ENCODE measurements at regions not wholly inside any gene's neighbourhood (a gene's known extent, or its start where the extent isn't known, plus 50 kb on each side); places are given as distances from the start of the nearest gene placed in this dataset.
"Not testable (repeated sequence)": the region's sequence is repeated elsewhere in the genome, so short reads cannot be mapped to it uniquely, and the experiment has no call there.

- no peaks in the 10 kb centered on the region for H3K27me3 ChIP-seq (ENCODE audit: control insufficient read depth, low read length)
- no peak overlapping the region for H3K4me2 ChIP-seq (ENCODE audit: low read length)
- H3K27ac ChIP-seq (ENCODE audit: low read depth, low read length): no peak overlapping the region
- H3K9me3 ChIP-seq (ENCODE audit: control insufficient read depth, insufficient read depth, low read length): no peaks in the 10 kb centered on the region
- no peak overlapping the region for H3K4me3 ChIP-seq (ENCODE audit: low read length)
- TF ChIP-seq CTCF (IDR thresholded peaks at IDR 0.05; ENCODE audit: low read depth, low read length, poor library complexity, severe bottlenecking) (no peak), EZH2phosphoT487 (IDR thresholded peaks at IDR 0.05; ENCODE audit: borderline replicate concordance, low read length) (no peak)
- no peaks in the 10 kb centered on the region for H3K79me2 ChIP-seq (ENCODE audit: control insufficient read depth, low read length)
- H4K20me1 ChIP-seq (ENCODE audit: control insufficient read depth, insufficient read depth, low read depth, low read length): no peaks in the 10 kb centered on the region
- no peaks in the 10 kb centered on the region for H3K36me3 ChIP-seq (ENCODE audit: control insufficient read depth, low read length)
- H3F3A ChIP-seq (ENCODE audit: control insufficient read depth, insufficient read depth): no peaks in the 10 kb centered on the region
- no peaks in the 10 kb centered on the region for H3K4me1 ChIP-seq (ENCODE audit: control insufficient read depth, low read length)
- H3K9me2 ChIP-seq (replicated peaks; ENCODE audit: control insufficient read depth, low read length): no peaks in the 10 kb centered on the region
Observed at GRCh38 chr20:25848222-25848621, 151.6 kb upstream of the ZNF337 start.

GRCh38 chr20:25844640-25845039, 148.0 kb upstream of the ZNF337 start:
- not testable (repeated sequence) for H3K9me2 ChIP-seq (replicated peaks; ENCODE audit: control insufficient read depth, low read length); H3F3A ChIP-seq (ENCODE audit: control insufficient read depth, insufficient read depth); H3K27ac ChIP-seq (ENCODE audit: low read depth, low read length); H3K79me2 ChIP-seq (ENCODE audit: control insufficient read depth, low read length); H3K4me2 ChIP-seq (ENCODE audit: low read length); H3K4me3 ChIP-seq (ENCODE audit: low read length); H3K9me3 ChIP-seq (ENCODE audit: control insufficient read depth, insufficient read depth, low read length); H4K20me1 ChIP-seq (ENCODE audit: control insufficient read depth, insufficient read depth, low read depth, low read length); H3K4me1 ChIP-seq (ENCODE audit: control insufficient read depth, low read length); H3K36me3 ChIP-seq (ENCODE audit: control insufficient read depth, low read length); H3K27me3 ChIP-seq (ENCODE audit: control insufficient read depth, low read length)

GRCh38 chr20:25813511-25813910, 116.9 kb upstream of the ZNF337 start:
- H3K79me2 ChIP-seq (ENCODE audit: control insufficient read depth, low read length); H3K4me3 ChIP-seq (ENCODE audit: low read length); H3K36me3 ChIP-seq (ENCODE audit: control insufficient read depth, low read length); H3K4me1 ChIP-seq (ENCODE audit: control insufficient read depth, low read length); H3K27ac ChIP-seq (ENCODE audit: low read depth, low read length); H3K9me2 ChIP-seq (replicated peaks; ENCODE audit: control insufficient read depth, low read length); H3F3A ChIP-seq (ENCODE audit: control insufficient read depth, insufficient read depth); H4K20me1 ChIP-seq (ENCODE audit: control insufficient read depth, insufficient read depth, low read depth, low read length); H3K27me3 ChIP-seq (ENCODE audit: control insufficient read depth, low read length); H3K9me3 ChIP-seq (ENCODE audit: control insufficient read depth, insufficient read depth, low read length); H3K4me2 ChIP-seq (ENCODE audit: low read length): not testable (repeated sequence)

GRCh38 chr20:25798174-25798993, 101.7 kb upstream of the ZNF337 start:
- not testable (repeated sequence) for H3K9me3 ChIP-seq (ENCODE audit: control insufficient read depth, insufficient read depth, low read length); H3K4me3 ChIP-seq (ENCODE audit: low read length); H3K27ac ChIP-seq (ENCODE audit: low read depth, low read length); H3K4me2 ChIP-seq (ENCODE audit: low read length); H3K79me2 ChIP-seq (ENCODE audit: control insufficient read depth, low read length); H3K27me3 ChIP-seq (ENCODE audit: control insufficient read depth, low read length); H3K9me2 ChIP-seq (replicated peaks; ENCODE audit: control insufficient read depth, low read length); H3K4me1 ChIP-seq (ENCODE audit: control insufficient read depth, low read length); H3K36me3 ChIP-seq (ENCODE audit: control insufficient read depth, low read length); H3F3A ChIP-seq (ENCODE audit: control insufficient read depth, insufficient read depth); H4K20me1 ChIP-seq (ENCODE audit: control insufficient read depth, insufficient read depth, low read depth, low read length)

GRCh38 chr20:25797062-25797461, 100.4 kb upstream of the ZNF337 start:
- not testable (repeated sequence) for H3K4me3 ChIP-seq (ENCODE audit: low read length); H3K27ac ChIP-seq (ENCODE audit: low read depth, low read length); H3K9me3 ChIP-seq (ENCODE audit: control insufficient read depth, insufficient read depth, low read length)

GRCh38 chr20:25777241-25777640, 80.6 kb upstream of the ZNF337 start:
- not testable (repeated sequence) for H3K9me2 ChIP-seq (replicated peaks; ENCODE audit: control insufficient read depth, low read length); H3K4me3 ChIP-seq (ENCODE audit: low read length); H3K4me1 ChIP-seq (ENCODE audit: control insufficient read depth, low read length); H3K27ac ChIP-seq (ENCODE audit: low read depth, low read length); H4K20me1 ChIP-seq (ENCODE audit: control insufficient read depth, insufficient read depth, low read depth, low read length); H3K4me2 ChIP-seq (ENCODE audit: low read length); H3K79me2 ChIP-seq (ENCODE audit: control insufficient read depth, low read length); H3K9me3 ChIP-seq (ENCODE audit: control insufficient read depth, insufficient read depth, low read length); H3F3A ChIP-seq (ENCODE audit: control insufficient read depth, insufficient read depth); H3K27me3 ChIP-seq (ENCODE audit: control insufficient read depth, low read length); H3K36me3 ChIP-seq (ENCODE audit: control insufficient read depth, low read length)

More at GRCh38 chr20:25797062-25797461, 100.4 kb upstream of the ZNF337 start:
- not testable (repeated sequence) for H3K9me2 ChIP-seq (replicated peaks; ENCODE audit: control insufficient read depth, low read length); H3F3A ChIP-seq (ENCODE audit: control insufficient read depth, insufficient read depth); H3K27me3 ChIP-seq (ENCODE audit: control insufficient read depth, low read length); H3K4me1 ChIP-seq (ENCODE audit: control insufficient read depth, low read length); H3K79me2 ChIP-seq (ENCODE audit: control insufficient read depth, low read length); H4K20me1 ChIP-seq (ENCODE audit: control insufficient read depth, insufficient read depth, low read depth, low read length); H3K4me2 ChIP-seq (ENCODE audit: low read length); H3K36me3 ChIP-seq (ENCODE audit: control insufficient read depth, low read length)

GRCh38 chr20:25774711-25775110, 78.1 kb upstream of the ZNF337 start:
- H3K27ac ChIP-seq (ENCODE audit: low read depth, low read length); H3K9me2 ChIP-seq (replicated peaks; ENCODE audit: control insufficient read depth, low read length); H3K4me3 ChIP-seq (ENCODE audit: low read length); H3K79me2 ChIP-seq (ENCODE audit: control insufficient read depth, low read length); H4K20me1 ChIP-seq (ENCODE audit: control insufficient read depth, insufficient read depth, low read depth, low read length); H3F3A ChIP-seq (ENCODE audit: control insufficient read depth, insufficient read depth); H3K27me3 ChIP-seq (ENCODE audit: control insufficient read depth, low read length); H3K4me2 ChIP-seq (ENCODE audit: low read length); H3K9me3 ChIP-seq (ENCODE audit: control insufficient read depth, insufficient read depth, low read length); H3K4me1 ChIP-seq (ENCODE audit: control insufficient read depth, low read length); H3K36me3 ChIP-seq (ENCODE audit: control insufficient read depth, low read length): not testable (repeated sequence)
